ENCODE measurements at regions not wholly inside any gene's neighbourhood (a gene's known extent, or its start where the extent isn't known, plus 50 kb on each side); places are given as distances from the start of the nearest gene placed in this dataset.
A peak's percentile ranks its signal among the peaks of the same experiment; 100 is the strongest.

- no peak for DNase-seq
These were observed 68.8 kb upstream of the ARHGAP18 start for GRCh38 chr6:129778793-129779192.

- DNase-seq = no peak
These were observed 67.4 kb upstream of the ARHGAP18 start for GRCh38 chr6:129777371-129777770.

- no peak for DNase-seq
These were observed 66.8 kb upstream of the ARHGAP18 start for GRCh38 chr6:129776542-129777330.

- peak; percentile 39 for DNase-seq
These were observed 64.9 kb upstream of the ARHGAP18 start for GRCh38 chr6:129774697-129775447.

- DNase-seq = no peak
These were observed 63.3 kb upstream of the ARHGAP18 start for GRCh38 chr6:129773304-129773703.

- DNase-seq = no peak
These were observed 61.7 kb upstream of the ARHGAP18 start for GRCh38 chr6:129771678-129772077.

- DNase-seq = no peak
These were observed 58.0 kb upstream of the ARHGAP18 start for GRCh38 chr6:129767776-129768485.

GRCh38 chr6:129766959-129767728, 57.2 kb upstream of the ARHGAP18 start:
- DNase-seq = peak; percentile 60

- DNase-seq = no peak
These were observed 54.9 kb upstream of the ARHGAP18 start for GRCh38 chr6:129764761-129765407.

- DNase-seq = no peak
These were observed 50.0 kb upstream of the ARHGAP18 start for GRCh38 chr6:129759796-129760605.

Measured in activated naive CD4-positive, alpha-beta T cell treated with anti-CD3 and anti-CD28 coated beads, Interleukin-2, amount 50 U/mL, for 16 hours (primary cell).